K562 (cell line): ENCODE measurements at regions not wholly inside any gene's neighbourhood (a gene's known extent, or its start where the extent isn't known, plus 50 kb on each side); places are given as distances from the start of the nearest gene placed in this dataset.

Experiments
- ATAC-seq: fragments of 200-7000 bp; cut with Tn5 transposase; 3 replicates; pipeline ENCODE4 v1.9.1; 2020; ENCODE audit warnings: moderate library complexity
- BruUV-seq: library from RNA; stranded (reverse); fragments of 400-500 nt; replicated peaks from 2 replicates; lab custom pipeline; 2021; lab: Mats Ljungman, UMichigan
- CTCF ChIA-PET: fragments of 300-600 bp; formaldehyde crosslinking; extraction: SDS; loops from one replicate; lab custom pipeline; 2021; ENCODE audit warnings: low intra/inter-chr PET ratio; lab: Yijun Ruan, JAX
- POLR2A ChIA-PET: fragments of 300-600, 350-650 bp; sonication (Branson Sonifier 250); formaldehyde crosslinking; extraction: SDS; loops from one replicate; lab custom pipeline; 2021; ENCODE audit warnings: antibody characterized with exemption, inconsistent platforms; lab: Yijun Ruan, JAX
- DNase-seq, 4 experiments: peaks; one replicate each; pipeline versions ENCODE4 v3.0.0 to v3.0.0-alpha.2; 2011 to 2018; ENCODE audit warnings: low spot score in 3 of 4, mixed read lengths in 3 of 4; ENCODE audit errors: extremely low read depth in 1 of 4
- FAIRE-seq: peaks from 2 replicates; lab custom pipeline; 2011; peaks lifted over from hg19 to GRCh38; lab: Jason Lieb, UNC
- H2AFZ ChIP-seq: 2 replicates; pipeline ENCODE4 v1.6.0; 2011; ENCODE audit warnings: low read depth, low read length, control low read depth, inconsistent platforms
- H3K27ac ChIP-seq: fragments of 200-600 bp; 3 replicates; pipeline ENCODE4 v1.8.0; 2011; ENCODE audit warnings: low read depth, mild to moderate bottlenecking, control low read depth, inconsistent platforms, low read length, moderate library complexity, mixed read lengths; ENCODE audit errors: extremely low read depth
- H3K27me3 ChIP-seq, 2 experiments: fragments of 300-600 bp in 1 of 2; 2 replicates in 1 of 2; 3 replicates in 1 of 2; pipeline versions ENCODE4 v1.6.0 to v1.8.0; 2011; ENCODE audit warnings: inconsistent platforms in 2 of 2, low read length in 2 of 2, mild to moderate bottlenecking in 1 of 2, mixed read lengths in 1 of 2, moderate library complexity in 1 of 2; ENCODE audit not compliant: control insufficient read depth in 2 of 2, insufficient read depth in 2 of 2
- H3K36me3 ChIP-seq: fragments of 300-600 bp; 3 replicates; pipeline ENCODE4 v1.8.0; 2011; ENCODE audit warnings: mild to moderate bottlenecking, low read length, inconsistent platforms; ENCODE audit not compliant: control insufficient read depth, insufficient read depth
- H3K4me1 ChIP-seq, 2 experiments: fragments of 200-600 bp in 1 of 2; replicated peaks in 1 of 2; 2 replicates in 1 of 2; 3 replicates in 1 of 2; pipeline versions ENCODE4 v1.5.1 to v1.8.0; 2011; ENCODE audit warnings: inconsistent platforms in 2 of 2, low read length in 2 of 2, mild to moderate bottlenecking in 1 of 2, mixed read lengths in 1 of 2, moderate library complexity in 1 of 2; ENCODE audit not compliant: control insufficient read depth in 2 of 2, insufficient read depth in 2 of 2
- H3K4me2 ChIP-seq: 2 replicates; pipeline ENCODE4 v1.6.1; 2011; ENCODE audit warnings: low read length, control low read depth, inconsistent platforms, mixed read lengths; ENCODE audit not compliant: insufficient read depth
- H3K4me3 ChIP-seq: fragments of 200-600 bp; sonication (generic), shearing (Covaris generic); 2 replicates; pipeline ENCODE4 v1.5.1; 2016; ENCODE audit warnings: control low read depth, inconsistent platforms
- H3K79me2 ChIP-seq: fragments of 200-600 bp; 3 replicates; pipeline ENCODE4 v1.8.0; 2011; ENCODE audit warnings: low read length, inconsistent platforms; ENCODE audit not compliant: control insufficient read depth, insufficient read depth
- H3K9ac ChIP-seq, 2 experiments: 2 replicates each; pipeline versions ENCODE4 v1.6.0 to v1.6.1; 2011; ENCODE audit warnings: low read depth in 2 of 2, low read length in 2 of 2, control low read depth in 1 of 2, inconsistent platforms in 1 of 2, mild to moderate bottlenecking in 1 of 2, mixed read lengths in 1 of 2; ENCODE audit not compliant: insufficient read depth in 1 of 2
- H3K9me1 ChIP-seq: one replicate; pipeline ENCODE4 v1.6.0; 2011; ENCODE audit warnings: inconsistent platforms, mild to moderate bottlenecking, low read length, moderate library complexity; ENCODE audit not compliant: control insufficient read depth, insufficient read depth
- H3K9me3 ChIP-seq: replicated peaks from 2 replicates; pipeline ENCODE4 v1.5.1; 2011; ENCODE audit warnings: low read depth, low read length, inconsistent platforms; ENCODE audit not compliant: control insufficient read depth, insufficient read depth
- H4K20me1 ChIP-seq: replicated peaks from 2 replicates; pipeline ENCODE4 v1.6.1; 2011; ENCODE audit warnings: low read length, inconsistent platforms, mixed read lengths; ENCODE audit not compliant: control insufficient read depth, insufficient read depth
- ATF1 ChIP-seq, 2 experiments: fragments of 450-650 bp in 1 of 2; IDR thresholded peaks; 2 replicates each; pipeline ENCODE4 v1.6.1; 2016; ENCODE audit warnings: missing compliant biosample characterization in 1 of 2, missing genetic modification characterization in 1 of 2
- E2F6 ChIP-seq, 2 experiments: IDR thresholded peaks; 2 replicates each; pipeline ENCODE4 v1.6.1; 2011; ENCODE audit warnings: borderline replicate concordance in 1 of 2, control low read depth in 1 of 2, low read depth in 1 of 2, low read length in 1 of 2, mild to moderate bottlenecking in 1 of 2, mixed read lengths in 1 of 2, moderate library complexity in 1 of 2; ENCODE audit not compliant: insufficient read depth in 1 of 2, insufficient read length in 1 of 2, poor library complexity in 1 of 2, severe bottlenecking in 1 of 2; ENCODE audit errors: extremely low read depth in 1 of 2
- GMEB1 ChIP-seq: fragments of 250-450 bp; sonication (Bioruptor Pico); IDR thresholded peaks from 2 replicates; pipeline ENCODE4 v1.4.0; 2020; ENCODE audit warnings: mild to moderate bottlenecking
- MYBL2 ChIP-seq, 2 experiments: fragments of 450-650 bp in 1 of 2; sonication (generic) in 1 of 2; formaldehyde crosslinking in 1 of 2; IDR thresholded peaks; 2 replicates each; pipeline versions ENCODE4 v1.6.1 to v1.8.1; 2017 to 2022; ENCODE audit warnings: borderline replicate concordance in 1 of 2, inconsistent platforms in 1 of 2, low read depth in 1 of 2, mild to moderate bottlenecking in 1 of 2, missing genetic modification reagents in 1 of 2, moderate library complexity in 1 of 2
- SUPT5H ChIP-seq: fragments of 450-650 bp; IDR thresholded peaks from 2 replicates; pipeline ENCODE4 v1.6.1; 2016
- TOE1 ChIP-seq, 2 experiments: fragments of 450-650 bp in 1 of 2; sonication (generic) in 1 of 2; formaldehyde crosslinking in 1 of 2; IDR thresholded peaks; 2 replicates each; pipeline versions ENCODE4 v1.7.1 to v1.8.0; 2016 to 2022; ENCODE audit warnings: borderline replicate concordance in 2 of 2, mild to moderate bottlenecking in 2 of 2, antibody characterized with exemption in 1 of 2, inconsistent platforms in 1 of 2, low read depth in 1 of 2, missing genetic modification reagents in 1 of 2, moderate library complexity in 1 of 2
- ZKSCAN8 ChIP-seq: fragments of 200-800 bp; sonication (Bioruptor generic); IDR thresholded peaks from 2 replicates; pipeline ENCODE4 v1.6.1; 2016; ENCODE audit warnings: missing genetic modification characterization, missing compliant biosample characterization
- WGBS: fragments of 100-300 bp; shearing (Covaris generic); methylation state at CpG from one replicate; pipeline ENCODE4 v1.1.6; 2016; ENCODE audit warnings: low coverage, mixed read lengths; ENCODE audit not compliant: insufficient coverage; ENCODE audit errors: missing lambda C conversion rate; 5-methylcytosine and 5-hydroxymethylcytosine counted together
- in situ Hi-C: fragments of 300-500 bp; cut with MboI; formaldehyde crosslinking; loops from 4 replicates; pipeline ENCODE4 v1.15.0; 2018; ENCODE audit warnings: inconsistent platforms, mixed read lengths
- intact Hi-C: fragments of 100-400 bp; cut with micrococcal nuclease; formaldehyde crosslinking; loops from 2 replicates; pipeline ENCODE4 v1.14.2; 2022
- TF ChIP-seq, protein P1 (sequence below), 2 experiments: fragments of 450-650 bp in 1 of 2; sonication (generic) in 1 of 2; formaldehyde crosslinking; conservative IDR thresholded peaks; 2 replicates each; pipeline versions ENCODE4 v1.4.0 to v1.8.1; 2020 to 2022; ENCODE audit warnings: mild to moderate bottlenecking in 1 of 2, missing genetic modification reagents in 1 of 2

GRCh38 chr3:102163818-102164154 is 271.0 kb upstream of the ZPLD1 start (continued):
- TF ChIP-seq TOE1 (IDR thresholded peaks at IDR 0.05; ENCODE audit: borderline replicate concordance), result no peak
- TF ChIP-seq TOE1 (CRISPR knock-in tag; IDR thresholded peaks at IDR 0.05; ENCODE audit: borderline replicate concordance, low read depth), result no peak
- no peak for TF ChIP-seq SUPT5H

- Histone ChIP-seq H4K20me1 (no peaks in the 10 kb centered on the region), H3K27me3 (no peaks in the 10 kb centered on the region), H2AFZ (no peak overlapping the region), H3K4me1 (no peaks in the 10 kb centered on the region), H3K79me2 (no peaks in the 10 kb centered on the region), H3K9me1 (no peaks in the 10 kb centered on the region), H3K4me2 (no peak overlapping the region), H3K9me3 (no peaks in the 10 kb centered on the region), H3K36me3 (no peaks in the 10 kb centered on the region), H3K9ac (no peak overlapping the region), H3K4me3 (no peak overlapping the region), H3K27ac (no peak overlapping the region)
- ChIA-PET POLR2A (no interaction called here), CTCF (no interaction called here)
- DNase-seq, result no peak
- ATAC-seq, result no peak
- BruUV-seq, result no TSS peak
- intact Hi-C loops, result no loop called here
- 0% methylated on average over 1 of the region's 1 CpG for WGBS
- in situ Hi-C loops, result no loop called here
- no peak for TF ChIP-seq GMEB1 (CRISPR knock-in tag)
- TF ChIP-seq MYBL2 (IDR thresholded peaks at IDR 0.05; ENCODE audit: low read depth), result no peak
- no peak for TF ChIP-seq MYBL2 (CRISPR knock-in tag; IDR thresholded peaks at IDR 0.05; ENCODE audit: borderline replicate concordance)
- TF ChIP-seq E2F6 (IDR thresholded peaks at IDR 0.05; ENCODE audit: borderline replicate concordance in 1 of 2, extremely low read depth in 1 of 2, insufficient read depth in 1 of 2, insufficient read length in 1 of 2, low read depth in 1 of 2, low read length in 1 of 2, poor library complexity in 1 of 2, severe bottlenecking in 1 of 2), result no peak
- TF ChIP-seq ZKSCAN8 (CRISPR knock-in tag), result no peak
- TF ChIP-seq, protein P1, sequence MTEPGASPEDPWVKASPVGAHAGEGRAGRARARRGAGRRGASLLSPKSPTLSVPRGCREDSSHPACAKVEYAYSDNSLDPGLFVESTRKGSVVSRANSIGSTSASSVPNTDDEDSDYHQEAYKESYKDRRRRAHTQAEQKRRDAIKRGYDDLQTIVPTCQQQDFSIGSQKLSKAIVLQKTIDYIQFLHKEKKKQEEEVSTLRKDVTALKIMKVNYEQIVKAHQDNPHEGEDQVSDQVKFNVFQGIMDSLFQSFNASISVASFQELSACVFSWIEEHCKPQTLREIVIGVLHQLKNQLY (CRISPR knock-in tag; conservative IDR thresholded peaks at IDR 0.05), result no peak
- no peak for TF ChIP-seq ATF1 (CRISPR knock-in tag; IDR thresholded peaks at IDR 0.05)
- TF ChIP-seq ATF1 (tag; IDR thresholded peaks at IDR 0.05), result no peak
- no peak for FAIRE-seq
These were observed 269.4 kb upstream of the ZPLD1 start for GRCh38 chr3:102165367-102165766.
